ENCODE measurements at regions not wholly inside any gene's neighbourhood (a gene's known extent, or its start where the extent isn't known, plus 50 kb on each side); places are given as distances from the start of the nearest gene placed in this dataset.

GRCh38 chr10:131799429-131799828 is 101.4 kb upstream of the PPP2R2D start:
- no peak for DNase-seq (ENCODE audit: low spot score)

GRCh38 chr10:131802156-131802915 is 98.5 kb upstream of the PPP2R2D start:
- no peak for DNase-seq (ENCODE audit: low spot score)

GRCh38 chr10:131802996-131803395 is 97.8 kb upstream of the PPP2R2D start:
- DNase-seq (ENCODE audit: low spot score): no peak

GRCh38 chr10:131803860-131804425 is 96.9 kb upstream of the PPP2R2D start:
- DNase-seq (ENCODE audit: low spot score): no peak

GRCh38 chr10:131804551-131805295 is 96.1 kb upstream of the PPP2R2D start:
- DNase-seq (ENCODE audit: low spot score): no peak

GRCh38 chr10:131805696-131806095 is 95.1 kb upstream of the PPP2R2D start:
- DNase-seq (ENCODE audit: low spot score): no peak

GRCh38 chr10:131806146-131806545 is 94.7 kb upstream of the PPP2R2D start:
- no peak for DNase-seq (ENCODE audit: low spot score)

GRCh38 chr10:131806646-131807317 is 94.0 kb upstream of the PPP2R2D start:
- DNase-seq (ENCODE audit: low spot score): no peak

- no peak for DNase-seq (ENCODE audit: low spot score)
These were observed 92.4 kb upstream of the PPP2R2D start for GRCh38 chr10:131808370-131808930.

GRCh38 chr10:131810036-131810804 is 90.6 kb upstream of the PPP2R2D start:
- no peak for DNase-seq (ENCODE audit: low spot score)

- DNase-seq (ENCODE audit: low spot score): no peak
These were observed 89.8 kb upstream of the PPP2R2D start for GRCh38 chr10:131810805-131811629.

- no peak for DNase-seq (ENCODE audit: low spot score)
These were observed 89.0 kb upstream of the PPP2R2D start for GRCh38 chr10:131811630-131812403.

GRCh38 chr10:131812736-131813604 is 87.8 kb upstream of the PPP2R2D start:
- no peak for DNase-seq (ENCODE audit: low spot score)

- DNase-seq (ENCODE audit: low spot score): no peak
These were observed 86.1 kb upstream of the PPP2R2D start for GRCh38 chr10:131814567-131815265.

- DNase-seq (ENCODE audit: low spot score): no peak
These were observed 85.3 kb upstream of the PPP2R2D start for GRCh38 chr10:131815266-131816156.

GRCh38 chr10:131816157-131816775 is 84.5 kb upstream of the PPP2R2D start:
- DNase-seq (ENCODE audit: low spot score): no peak

All from H4 (cell line).